Motor neuron (in vitro differentiated cells): ENCODE measurements at regions not wholly inside any gene's neighbourhood (a gene's known extent, or its start where the extent isn't known, plus 50 kb on each side); places are given as distances from the start of the nearest gene placed in this dataset.
A peak's percentile ranks its signal among the peaks of the same experiment; 100 is the strongest.

Source experiments
- ATAC-seq, 8 experiments: fragments of 200-7000 bp; cut with Tn5 transposase; replicated peaks in 6 of 8; 2 replicates each; pipeline ENCODE4 v1.8.0; 2021; ENCODE audit warnings: mild to moderate bottlenecking in 8 of 8, moderate library complexity in 8 of 8
- H3K27ac ChIP-seq, 2 donors: fragments of 250-450 bp; sonication (Bioruptor Pico); 2 replicates each; pipeline ENCODE4 v1.9.0; 2021; ENCODE audit warnings: antibody characterized with exemption in 2 of 2, mild to moderate bottlenecking in 2 of 2, moderate library complexity in 1 of 2
- H3K4me1 ChIP-seq, 2 donors: fragments of 250-450 bp; sonication (Bioruptor Pico); replicated peaks in 1 of 2; 2 replicates each; pipeline ENCODE4 v1.6.1; 2021; ENCODE audit warnings: antibody characterized with exemption in 2 of 2, mild to moderate bottlenecking in 2 of 2, moderate library complexity in 1 of 2
- H3K4me3 ChIP-seq, 5 donors: fragments of 250-450 bp; sonication (Bioruptor Pico); 2 replicates each; pipeline ENCODE4 v1.9.0; 2021; ENCODE audit warnings: antibody characterized with exemption in 5 of 5, mild to moderate bottlenecking in 5 of 5, moderate library complexity in 4 of 5
- WGBS, 10 experiments: fragments of 450-650 bp; shearing (Covaris generic); methylation state at CpG; one replicate each; pipeline ENCODE4 v1.0.0; 2022; 5-methylcytosine and 5-hydroxymethylcytosine counted together
- in situ Hi-C, 9 experiments: fragments of 400-800 bp; cut with MboI; loops; one replicate each; pipeline ENCODE4 v1.15.0; 2021; ENCODE audit warnings: low sequenced_read_pairs in 9 of 9, low pct_unique_long_range_greater_than_20kb in 2 of 9; ENCODE audit not compliant: unreplicated experiment in 9 of 9

DNA sequence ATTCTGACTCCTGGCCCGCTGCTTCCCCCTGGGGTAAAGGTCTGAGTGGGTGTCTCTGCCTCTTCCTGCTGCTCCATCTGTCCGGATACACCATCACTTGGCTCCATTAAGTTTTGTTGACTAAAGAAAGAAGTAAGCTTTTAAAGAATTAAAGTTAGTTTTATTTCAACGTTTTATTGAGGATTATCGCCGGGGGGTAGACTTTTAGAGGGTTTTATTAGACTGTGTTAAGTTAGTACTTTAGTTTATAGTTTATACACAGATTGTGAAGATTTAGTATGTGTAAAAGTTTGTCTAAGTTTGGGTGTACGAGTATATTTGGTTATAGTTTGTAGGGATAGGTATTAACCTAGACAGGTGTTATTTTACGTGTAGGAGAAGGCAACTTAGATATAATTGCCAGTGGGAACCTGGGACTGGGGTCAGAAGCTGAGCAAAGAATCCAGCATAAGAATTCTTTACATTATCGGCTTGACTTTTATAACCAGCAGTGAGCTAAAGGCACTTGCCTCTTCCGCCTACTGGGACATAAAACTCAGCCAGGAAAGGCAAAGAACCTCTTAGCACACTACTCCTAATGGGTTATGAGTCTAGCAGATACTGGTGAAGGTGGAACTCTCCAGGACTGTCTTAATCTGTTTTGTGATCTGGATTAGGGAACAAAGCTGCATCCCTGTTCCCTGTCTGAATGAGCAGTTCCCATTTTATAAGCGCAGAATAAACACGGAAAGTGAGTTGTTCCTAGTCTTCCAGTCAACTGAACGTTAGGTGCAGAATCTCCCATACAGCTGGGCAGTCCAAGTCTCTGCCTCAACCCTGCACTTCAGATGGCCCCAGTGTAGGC lies 131.3 kb downstream of the FAM43A start:
- no peak for ATAC-seq
- Histone ChIP-seq H3K4me1 (peaks cover 0 to under 1% of the 10 kb centered on the region in 2 donors), H3K4me3 (no peak overlapping the region), H3K27ac (no peak overlapping the region)
- in situ Hi-C loops = no loop called here
- 64 to 95% (median 80%) methylated on average over 1 to 12 of the region's 12 CpGs; no CpG with 5 or more reads in 1 of the 10 experiments for WGBS, 10 experiments

DNA sequence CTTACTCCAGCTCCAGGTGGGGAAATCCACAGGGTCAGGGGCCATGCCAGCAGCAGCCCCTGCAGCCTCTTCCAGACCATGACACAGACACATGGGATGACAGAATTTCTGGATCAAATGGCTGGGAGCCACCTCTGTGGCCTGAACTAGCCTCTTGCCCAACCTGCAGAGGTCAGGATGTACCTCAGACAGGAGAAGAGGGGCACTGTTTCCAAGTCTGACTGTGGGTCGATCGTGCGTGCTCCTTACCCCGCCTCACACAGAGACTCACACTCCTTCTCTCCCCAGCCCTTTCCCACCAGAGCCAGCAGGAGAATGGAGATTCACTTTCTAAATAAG lies 131.9 kb downstream of the FAM43A start:
- no peak for ATAC-seq
- in situ Hi-C loops = no loop called here

DNA sequence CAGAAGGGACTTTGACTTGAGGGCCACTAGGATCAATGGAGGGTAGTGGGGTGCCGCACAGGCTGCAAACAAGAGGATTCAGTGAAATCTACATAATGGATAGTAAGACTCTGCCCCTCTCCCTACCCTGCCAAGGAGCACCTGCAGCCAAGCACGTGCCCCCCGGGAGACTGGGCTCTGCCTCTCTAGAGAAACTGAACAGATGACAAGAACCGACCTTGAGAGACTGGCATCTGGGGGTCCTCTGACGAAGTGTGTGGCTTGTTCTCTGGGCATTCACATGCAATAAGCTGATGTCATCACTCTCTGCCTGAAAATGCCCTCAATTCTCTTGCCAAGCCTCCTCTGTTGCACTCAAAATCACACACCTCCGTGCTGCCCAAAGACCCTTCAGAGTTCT lies 132.3 kb downstream of the FAM43A start:
- 27 to 67% (median 36%) methylated on average over 2 to 3 of the region's 6 CpGs; no CpG with 5 or more reads in 6 of the 10 experiments for WGBS, 10 experiments
- in situ Hi-C loops = no loop called here
- Histone ChIP-seq H3K4me3 (no peak overlapping the region), H3K27ac (no peak overlapping the region), H3K4me1 (no peaks in the 10 kb centered on the region)
- ATAC-seq = peak in 4 of 8 experiments; percentile 13 to 39 (median 30)

More for the DNA sequence above, 131.9 kb downstream of the FAM43A start:
- Histone ChIP-seq H3K4me1 (no peaks in the 10 kb centered on the region), H3K27ac (no peak overlapping the region), H3K4me3 (no peak overlapping the region)
- 0 to 100% (median 63%) methylated on average over 1 to 3 of the region's 4 CpGs; no CpG with 5 or more reads in 6 of the 10 experiments for WGBS, 10 experiments

DNA sequence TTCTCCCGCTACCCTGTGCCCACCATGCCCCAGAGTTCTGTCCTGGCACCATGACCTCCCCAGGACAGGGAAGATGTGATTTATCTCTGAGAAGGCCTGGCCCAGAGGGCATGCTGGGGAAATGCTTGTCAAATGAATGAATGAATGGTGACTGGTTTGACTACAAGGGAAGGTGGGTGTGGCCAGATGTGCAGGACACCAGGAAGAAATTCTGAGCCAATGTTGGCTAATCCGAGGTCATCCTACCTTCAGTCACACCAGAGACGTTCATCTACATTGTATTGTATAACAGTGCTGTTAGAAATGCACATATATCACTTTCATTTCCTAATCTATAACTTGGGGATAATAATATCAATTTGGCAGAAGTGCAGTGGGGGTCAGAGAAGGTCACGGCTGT lies 138.4 kb downstream of the FAM43A start:
- Histone ChIP-seq H3K4me1 (no peaks in the 10 kb centered on the region), H3K27ac (no peak overlapping the region), H3K4me3 (no peak overlapping the region)
- 50 to 75% (median 63%) methylated on average over 1 to 3 of the region's 4 CpGs; no CpG with 5 or more reads in 4 of the 10 experiments for WGBS, 10 experiments
- in situ Hi-C loops = no loop called here
- peak in 1 of 8 experiments; percentile 46 for ATAC-seq

DNA sequence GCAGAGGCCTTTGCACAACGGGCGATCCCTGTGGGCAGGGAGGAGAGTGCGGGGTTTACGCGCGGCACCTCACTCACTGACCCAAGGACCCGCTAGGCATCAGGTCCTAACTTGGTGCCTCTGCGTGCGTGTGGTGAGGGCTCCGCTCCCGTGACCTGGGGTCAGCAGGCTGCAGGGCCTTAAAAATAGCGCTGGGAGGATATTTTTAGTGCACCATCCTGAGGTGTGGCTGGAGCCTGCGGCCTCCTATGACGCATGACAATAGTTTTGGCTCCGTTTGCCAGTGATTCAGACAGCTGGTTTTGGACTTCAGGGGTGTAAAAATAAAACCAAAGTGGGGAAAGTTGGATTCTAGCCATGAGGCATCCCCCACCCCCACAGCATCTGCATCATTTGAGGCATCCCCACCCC lies 139.0 kb downstream of the FAM43A start:
- Histone ChIP-seq H3K4me3 (no peak overlapping the region), H3K27ac (no peak overlapping the region), H3K4me1 (no peaks in the 10 kb centered on the region)
- in situ Hi-C loops = no loop called here
- ATAC-seq = peak in 2 of 8 experiments; percentile 34 to 94
- WGBS, 10 experiments = 20 to 100% (median 78%) methylated on average over 1 to 9 of the region's 15 CpGs; no CpG with 5 or more reads in 3 of the 10 experiments

DNA sequence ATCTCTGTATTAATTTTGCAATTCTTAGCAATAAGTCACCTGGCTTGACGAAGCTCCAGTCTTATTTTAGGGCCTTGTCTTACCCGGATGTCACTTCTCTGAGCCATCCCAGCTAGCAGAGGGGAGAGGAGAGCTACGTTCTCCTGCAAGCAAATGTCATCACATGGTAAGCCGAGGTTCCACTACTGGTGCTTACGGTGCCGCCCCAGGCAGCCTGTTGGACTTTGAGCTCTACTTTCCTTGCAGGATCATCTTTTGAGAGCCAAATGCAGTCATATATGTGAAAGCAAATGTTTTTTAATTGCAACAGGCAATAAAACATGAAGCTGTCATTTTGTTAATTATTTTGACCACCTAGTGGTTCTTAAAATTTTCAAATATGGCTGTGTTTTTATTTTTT lies 140.9 kb downstream of the FAM43A start:
- H3K4me3 ChIP-seq = no peak overlapping the region
- ATAC-seq = no peak
- in situ Hi-C loops = no loop called here
- no peak overlapping the region for H3K27ac ChIP-seq
- no peaks in the 10 kb centered on the region for H3K4me1 ChIP-seq
- WGBS, 10 experiments = 40 to 95% (median 74%) methylated on average over 1 to 5 of the region's 6 CpGs; no CpG with 5 or more reads in 2 of the 10 experiments

DNA sequence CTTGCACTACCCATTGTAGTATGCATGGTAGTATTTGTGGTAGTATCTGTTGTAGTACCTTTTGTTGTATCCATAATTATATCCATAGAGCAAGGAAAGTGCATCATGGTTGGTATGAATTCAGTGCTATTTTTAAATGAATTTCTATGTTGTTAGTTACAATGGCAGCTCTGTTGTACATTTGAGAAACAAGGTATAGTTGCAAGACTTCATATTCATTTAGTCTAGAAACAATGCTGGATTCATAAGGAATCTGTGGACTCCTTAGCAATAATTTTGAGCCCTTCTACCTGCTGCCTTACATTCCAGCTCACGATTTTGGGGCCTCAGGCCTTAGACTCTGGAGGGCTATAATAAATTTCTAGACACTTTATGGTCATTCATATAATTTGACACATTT lies 141.8 kb downstream of the FAM43A start:
- Histone ChIP-seq H3K4me1 (no peaks in the 10 kb centered on the region), H3K27ac (no peak overlapping the region), H3K4me3 (no peak overlapping the region)
- ATAC-seq = no peak
- WGBS, 10 experiments = 30 to 86% (median 54%) methylated on average over 1 of the region's 1 CpG; no CpG with 5 or more reads in 2 of the 10 experiments
- in situ Hi-C loops = no loop called here

DNA sequence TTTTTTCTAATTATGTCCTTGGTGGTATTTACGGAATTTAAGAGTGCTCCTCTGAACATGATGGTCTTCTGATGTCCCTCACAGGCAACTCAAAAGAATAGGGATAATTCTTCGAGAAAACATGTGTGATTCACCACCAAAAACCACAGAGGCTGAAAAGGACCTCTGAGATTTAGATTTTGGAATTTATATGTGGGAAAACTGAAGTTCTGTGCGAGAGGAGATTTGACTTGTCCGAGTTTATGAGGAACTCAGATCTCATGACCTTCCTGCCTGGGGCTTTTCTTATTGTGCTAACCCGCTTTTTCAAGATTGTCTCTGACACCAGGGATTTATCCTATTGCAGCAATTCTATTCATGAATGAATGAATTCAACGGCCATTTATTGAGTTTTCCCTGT lies 142.4 kb downstream of the FAM43A start:
- ATAC-seq = no peak
- Histone ChIP-seq H3K27ac (no peak overlapping the region), H3K4me3 (no peak overlapping the region), H3K4me1 (no peaks in the 10 kb centered on the region)
- WGBS, 10 experiments = 48 to 93% (median 90%) methylated on average over 3 to 6 of the region's 6 CpGs; no CpG with 5 or more reads in 2 of the 10 experiments
- in situ Hi-C loops = no loop called here

DNA sequence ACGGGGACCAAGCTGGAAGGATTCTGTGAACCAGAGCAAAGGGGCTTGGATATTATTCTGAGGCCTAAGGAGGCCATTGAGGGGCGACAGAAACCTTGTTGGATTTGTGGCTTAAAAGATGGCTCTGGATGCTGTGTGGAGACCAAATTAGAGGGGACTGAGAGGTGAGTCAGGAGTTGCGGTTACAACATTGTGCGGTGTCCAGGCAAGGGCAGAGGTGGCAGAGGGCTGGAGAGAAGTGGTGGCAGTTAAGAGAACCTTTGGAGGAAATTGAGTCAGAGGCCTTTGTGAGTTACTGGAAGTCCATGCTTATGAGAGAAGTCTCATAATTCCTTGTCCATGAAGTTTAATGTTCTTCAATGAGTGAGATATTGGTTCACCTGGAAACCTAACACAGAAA lies 143.2 kb downstream of the FAM43A start:
- Histone ChIP-seq H3K4me1 (no peaks in the 10 kb centered on the region), H3K4me3 (no peak overlapping the region), H3K27ac (no peak overlapping the region)
- 42 to 100% (median 85%) methylated on average over 1 to 4 of the region's 4 CpGs; no CpG with 5 or more reads in 4 of the 10 experiments for WGBS, 10 experiments
- ATAC-seq = no peak
- in situ Hi-C loops = no loop called here

DNA sequence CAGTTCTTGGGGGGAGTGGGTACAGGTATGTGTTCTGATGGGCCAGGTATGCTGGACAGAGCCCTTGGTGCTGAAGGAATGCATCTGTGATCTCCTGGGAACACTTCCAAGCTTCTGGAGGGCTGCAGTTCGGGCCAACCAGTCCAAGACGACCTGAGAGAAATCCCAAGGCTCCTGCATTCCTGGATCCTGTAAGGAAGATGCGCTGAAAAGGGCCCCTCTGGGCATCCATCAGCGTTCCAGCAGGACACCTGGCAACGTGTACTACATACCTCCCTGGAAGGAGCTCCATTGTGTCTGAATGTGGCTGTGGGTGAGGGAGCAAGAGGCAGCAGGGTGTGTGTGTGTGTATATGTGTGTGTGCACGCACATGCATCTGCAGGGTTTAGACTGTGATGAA lies 144.7 kb downstream of the FAM43A start:
- Histone ChIP-seq H3K4me1 (no peaks in the 10 kb centered on the region), H3K4me3 (no peak overlapping the region), H3K27ac (no peak overlapping the region)
- 30 to 80% (median 62%) methylated on average over 1 to 3 of the region's 6 CpGs; no CpG with 5 or more reads in 4 of the 10 experiments for WGBS, 10 experiments
- in situ Hi-C loops = no loop called here
- ATAC-seq = no peak

DNA sequence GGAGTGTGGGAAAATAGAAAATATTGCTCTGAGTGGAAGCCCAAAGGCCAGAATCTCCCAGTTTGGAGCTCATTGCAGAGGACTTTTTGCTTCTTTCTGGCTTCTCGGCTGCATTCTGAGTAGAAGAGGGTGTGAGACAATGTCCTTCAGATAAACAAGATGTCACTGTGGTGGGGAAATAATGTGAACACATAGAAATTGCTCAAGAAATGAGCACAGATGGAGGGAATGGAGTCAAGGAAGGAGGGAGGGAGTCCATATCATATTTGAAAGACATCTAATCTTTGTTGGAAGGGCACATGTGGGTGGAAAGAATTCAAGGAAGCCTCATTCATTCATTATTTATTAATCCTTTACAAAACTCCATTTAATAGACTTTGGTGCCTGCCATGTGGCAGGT lies 145.3 kb downstream of the FAM43A start:
- H3K4me1 ChIP-seq = no peaks in the 10 kb centered on the region
- 83 to 100% (median 96%) methylated on average over 1 of the region's 1 CpG; no CpG with 5 or more reads in 4 of the 10 experiments for WGBS, 10 experiments
- ATAC-seq = no peak
- no peak overlapping the region for H3K4me3 ChIP-seq
- no peak overlapping the region for H3K27ac ChIP-seq
- in situ Hi-C loops = no loop called here

DNA sequence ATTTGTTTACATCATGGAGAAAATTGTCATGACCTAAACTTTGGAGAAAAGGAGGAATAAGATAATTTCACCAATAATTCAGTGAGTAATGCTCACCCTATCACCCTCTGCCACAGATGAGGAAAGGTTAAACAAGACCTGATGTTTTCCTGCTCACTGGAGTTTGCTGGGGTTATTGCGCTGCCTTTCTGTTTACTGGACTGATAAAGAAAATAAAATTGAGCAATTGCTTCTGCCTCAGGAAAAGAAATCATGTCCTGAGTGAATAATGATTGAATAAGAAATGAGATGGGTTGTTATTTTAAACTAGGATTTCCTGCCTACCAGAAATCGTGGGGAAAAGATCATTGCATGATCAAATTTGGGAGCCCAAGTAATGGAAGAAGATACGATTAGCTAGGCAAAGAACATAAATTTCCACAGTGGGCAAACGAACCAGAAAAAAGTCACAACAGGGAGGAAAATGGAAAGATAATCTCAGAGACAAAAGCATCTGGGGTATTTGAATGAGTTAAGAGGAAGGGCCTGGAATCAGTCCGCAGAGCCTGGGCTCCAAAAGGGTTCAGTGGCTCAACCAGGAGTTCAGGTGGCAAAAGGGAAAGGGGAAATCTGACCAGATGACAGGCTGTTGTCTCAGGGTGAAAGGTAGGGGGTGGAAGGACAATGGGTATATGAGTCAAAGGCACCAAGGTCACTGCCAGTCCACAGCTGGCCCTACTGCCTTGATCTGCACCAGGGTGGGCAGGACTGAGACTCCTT lies 146.8 kb downstream of the FAM43A start:
- H3K4me3 ChIP-seq = no peak overlapping the region
- H3K27ac ChIP-seq = no peak overlapping the region
- in situ Hi-C loops = no loop called here
- no peaks in the 10 kb centered on the region for H3K4me1 ChIP-seq
- WGBS, 10 experiments = 64 to 86% (median 71%) methylated on average over 3 to 5 of the region's 5 CpGs; no CpG with 5 or more reads in 1 of the 10 experiments
- no peak for ATAC-seq
